ENCODE measurements at regions not wholly inside any gene's neighbourhood (a gene's known extent, or its start where the extent isn't known, plus 50 kb on each side); places are given as distances from the start of the nearest gene placed in this dataset.

DNA sequence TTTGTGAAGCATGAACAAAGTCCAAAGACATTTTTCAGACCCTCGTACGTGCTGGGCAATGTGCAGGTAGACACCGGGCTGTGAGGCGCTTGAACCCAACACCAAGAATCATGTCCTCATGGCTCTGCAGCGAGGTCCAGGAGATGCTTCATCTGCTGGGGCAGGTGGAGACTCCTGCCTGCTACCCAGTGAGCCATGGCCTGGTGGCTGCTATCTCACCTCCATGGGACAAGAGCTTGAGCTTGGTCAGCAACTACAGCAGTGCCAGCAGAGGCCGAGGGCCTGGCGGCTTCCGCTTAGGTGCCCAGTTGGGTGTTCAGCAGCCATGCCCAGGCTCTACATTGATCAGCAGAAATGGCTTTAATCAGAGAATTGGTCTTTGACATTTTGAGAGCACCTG lies 281.0 kb upstream of the HS6ST1 start:
- TF ChIP-seq, protein P1, sequence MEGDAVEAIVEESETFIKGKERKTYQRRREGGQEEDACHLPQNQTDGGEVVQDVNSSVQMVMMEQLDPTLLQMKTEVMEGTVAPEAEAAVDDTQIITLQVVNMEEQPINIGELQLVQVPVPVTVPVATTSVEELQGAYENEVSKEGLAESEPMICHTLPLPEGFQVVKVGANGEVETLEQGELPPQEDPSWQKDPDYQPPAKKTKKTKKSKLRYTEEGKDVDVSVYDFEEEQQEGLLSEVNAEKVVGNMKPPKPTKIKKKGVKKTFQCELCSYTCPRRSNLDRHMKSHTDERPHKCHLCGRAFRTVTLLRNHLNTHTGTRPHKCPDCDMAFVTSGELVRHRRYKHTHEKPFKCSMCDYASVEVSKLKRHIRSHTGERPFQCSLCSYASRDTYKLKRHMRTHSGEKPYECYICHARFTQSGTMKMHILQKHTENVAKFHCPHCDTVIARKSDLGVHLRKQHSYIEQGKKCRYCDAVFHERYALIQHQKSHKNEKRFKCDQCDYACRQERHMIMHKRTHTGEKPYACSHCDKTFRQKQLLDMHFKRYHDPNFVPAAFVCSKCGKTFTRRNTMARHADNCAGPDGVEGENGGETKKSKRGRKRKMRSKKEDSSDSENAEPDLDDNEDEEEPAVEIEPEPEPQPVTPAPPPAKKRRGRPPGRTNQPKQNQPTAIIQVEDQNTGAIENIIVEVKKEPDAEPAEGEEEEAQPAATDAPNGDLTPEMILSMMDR (IDR thresholded peaks at IDR 0.05; ENCODE audit: low read length, missing control alignments), result no peak
- no peak for DNase-seq (ENCODE audit: low read depth)
- no peak overlapping the region for H3K4me3 ChIP-seq (replicated peaks; ENCODE audit: low read depth, low read length)

DNA sequence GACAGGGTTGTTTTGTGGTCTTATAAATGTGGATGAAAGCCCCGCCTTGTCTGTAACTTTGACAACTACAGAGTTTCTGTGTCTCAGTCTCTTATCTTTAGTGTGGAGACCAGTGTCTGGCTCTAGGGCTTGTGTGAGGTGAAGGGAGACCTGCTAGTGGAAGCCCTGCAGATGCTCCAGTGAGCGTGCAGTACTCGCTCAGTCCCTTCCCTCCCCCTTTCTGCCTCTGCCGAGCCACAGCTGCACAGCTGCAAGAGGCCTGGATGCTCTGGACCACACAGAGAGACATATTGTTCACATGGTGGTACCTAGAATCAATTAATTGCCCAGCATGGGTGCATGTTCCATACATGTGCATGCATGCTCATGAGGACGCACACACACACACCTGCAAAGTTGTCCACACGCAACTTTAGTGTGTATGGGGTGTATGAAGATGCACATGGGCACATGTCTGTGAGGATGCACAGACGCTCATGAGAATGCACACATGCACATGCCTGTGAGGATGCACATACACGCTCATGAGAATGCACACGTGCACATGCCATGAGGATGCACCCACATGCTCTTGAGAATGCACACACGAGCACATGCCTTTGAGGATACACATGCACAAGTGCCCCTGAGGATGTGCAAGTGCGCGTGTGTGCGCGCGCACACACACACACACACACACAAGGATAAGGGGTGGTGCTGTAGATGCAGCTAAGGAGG lies 282.1 kb upstream of the HS6ST1 start:
- no peak overlapping the region for H3K4me3 ChIP-seq (replicated peaks; ENCODE audit: low read depth, low read length)
- TF ChIP-seq, protein P1 (IDR thresholded peaks at IDR 0.05; ENCODE audit: low read length, missing control alignments), result no peak
- DNase-seq (ENCODE audit: low read depth), result no peak

DNA sequence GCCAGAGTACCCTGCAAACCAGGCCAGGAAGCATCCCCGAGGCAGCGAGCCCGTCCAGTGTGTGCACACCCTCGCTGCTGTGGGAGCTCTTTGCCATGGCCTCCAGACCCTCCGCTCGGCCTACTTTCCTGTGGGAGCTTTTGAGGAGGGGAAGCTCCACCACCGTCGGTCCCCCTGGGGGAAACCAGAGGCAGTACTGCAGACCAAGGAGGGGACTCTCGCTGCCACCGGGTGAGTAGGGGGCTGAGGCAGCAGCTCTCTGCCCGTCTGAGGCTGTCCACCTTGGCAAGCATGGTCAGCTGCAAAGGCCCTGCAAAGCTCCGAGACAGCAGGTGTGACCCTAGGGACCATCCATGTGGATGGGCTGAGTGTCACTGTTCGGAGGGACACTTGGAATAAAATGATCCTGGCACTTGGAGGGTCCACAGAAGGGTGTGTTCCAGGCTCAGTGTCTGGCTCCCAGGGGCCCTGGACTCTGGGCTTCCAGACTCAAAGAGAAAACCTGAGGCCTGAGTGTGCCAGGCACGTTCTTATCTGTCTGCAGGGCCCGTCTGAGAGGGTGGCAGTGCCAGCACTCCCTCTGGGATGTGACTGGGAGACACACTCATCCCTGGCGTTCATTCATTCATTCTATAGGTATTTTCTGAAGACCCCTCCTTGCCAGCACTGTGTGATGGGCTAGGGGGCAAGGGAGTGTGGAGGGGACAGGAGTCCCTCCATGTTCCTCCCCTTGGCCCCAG lies 282.8 kb upstream of the HS6ST1 start:
- no peak overlapping the region for H3K4me3 ChIP-seq (replicated peaks; ENCODE audit: low read depth, low read length)
- TF ChIP-seq, protein P1 (IDR thresholded peaks at IDR 0.05; ENCODE audit: low read length, missing control alignments), result no peak
- DNase-seq (ENCODE audit: low read depth), result no peak

DNA sequence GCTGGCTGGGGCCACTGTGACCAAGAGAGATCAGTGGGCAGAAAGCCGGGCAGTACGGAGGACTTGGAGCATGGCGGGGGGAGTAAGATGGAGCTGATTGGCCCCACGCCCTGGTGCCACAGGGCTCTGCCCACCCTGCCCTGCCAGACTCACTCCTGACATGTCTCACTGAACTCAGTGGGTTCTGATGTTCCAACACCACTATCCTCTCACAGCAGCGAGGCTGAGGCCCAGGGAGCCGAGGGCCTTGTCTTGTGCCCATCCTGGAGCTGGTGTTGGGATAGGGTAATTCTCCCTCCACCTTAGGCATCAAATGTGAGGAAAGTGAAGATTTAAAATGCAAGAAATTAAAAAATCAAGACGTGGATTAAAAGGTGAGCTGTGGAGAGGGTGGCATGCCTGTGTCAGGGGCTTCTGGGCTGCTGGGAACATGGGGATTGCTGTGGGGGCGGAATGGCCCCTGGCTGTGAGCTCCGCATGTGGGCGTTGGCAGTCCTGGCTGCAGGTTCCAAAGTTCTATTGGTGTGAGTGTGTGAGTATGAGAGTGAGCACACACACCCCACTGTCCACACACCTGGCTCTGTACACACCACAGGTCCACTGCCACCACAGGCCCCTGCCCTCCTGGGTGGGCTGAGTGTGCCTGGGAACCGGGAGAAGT lies 283.5 kb upstream of the HS6ST1 start:
- DNase-seq (ENCODE audit: low read depth), result no peak
- H3K4me3 ChIP-seq (replicated peaks; ENCODE audit: low read depth, low read length), result no peak overlapping the region
- TF ChIP-seq, protein P1 (IDR thresholded peaks at IDR 0.05; ENCODE audit: low read length, missing control alignments), result no peak

DNA sequence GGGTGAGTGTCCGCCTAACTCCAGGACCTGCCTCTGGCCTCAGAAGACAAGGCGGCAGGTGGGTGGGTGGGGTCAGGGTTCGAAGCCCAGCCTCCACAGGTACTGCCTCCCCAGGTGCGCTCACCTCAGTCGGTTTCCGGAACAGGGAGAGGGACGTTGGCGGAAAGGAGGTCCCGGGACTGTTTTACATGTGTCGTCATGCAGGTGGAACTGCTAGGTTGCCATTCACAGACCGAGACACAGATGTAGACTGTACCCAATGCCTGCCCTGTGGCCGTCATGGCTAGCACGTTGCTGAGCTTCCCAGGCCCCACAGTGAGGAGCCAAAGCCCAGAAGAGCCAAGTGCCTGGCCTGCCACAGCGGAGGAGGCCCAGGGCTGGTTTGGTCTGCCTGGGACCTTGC lies 284.0 kb upstream of the HS6ST1 start:
- no peak for DNase-seq (ENCODE audit: low read depth)
- no peak overlapping the region for H3K4me3 ChIP-seq (replicated peaks; ENCODE audit: low read depth, low read length)
- TF ChIP-seq, protein P1 (IDR thresholded peaks at IDR 0.05; ENCODE audit: low read length, missing control alignments), result no peak

DNA sequence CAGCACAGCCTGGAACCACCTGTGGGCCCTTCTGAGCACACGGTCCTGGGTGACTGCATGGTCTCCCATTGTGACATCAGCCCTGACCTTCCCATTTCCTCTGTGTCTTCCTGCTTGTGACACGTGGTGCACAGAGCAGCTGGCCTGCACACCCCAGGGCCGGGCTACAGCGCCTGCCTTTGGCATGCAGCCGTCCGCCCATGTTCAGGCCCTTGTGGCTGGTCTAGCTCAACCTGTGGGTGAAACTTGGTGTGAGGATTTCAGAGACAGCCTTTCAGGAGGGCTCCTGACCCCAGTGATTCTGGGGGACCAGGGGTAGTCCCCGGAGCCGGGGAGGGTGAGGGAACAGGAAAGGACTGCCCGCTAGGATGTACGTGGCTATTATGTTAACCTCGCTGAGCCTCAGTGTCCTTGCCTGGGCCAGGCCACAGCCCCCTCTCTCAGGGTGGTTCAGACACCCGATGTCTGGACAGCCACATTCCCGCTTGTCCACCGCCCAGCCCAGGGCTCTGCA lies 284.8 kb upstream of the HS6ST1 start:
- TF ChIP-seq, protein P1 (IDR thresholded peaks at IDR 0.05; ENCODE audit: low read length, missing control alignments), result no peak
- DNase-seq (ENCODE audit: low read depth), result no peak
- no peak overlapping the region for H3K4me3 ChIP-seq (replicated peaks; ENCODE audit: low read depth, low read length)
